ENCODE measurements at regions not wholly inside any gene's neighbourhood (a gene's known extent, or its start where the extent isn't known, plus 50 kb on each side); places are given as distances from the start of the nearest gene placed in this dataset.
A peak's percentile ranks its signal among the peaks of the same experiment; 100 is the strongest.

DNA sequence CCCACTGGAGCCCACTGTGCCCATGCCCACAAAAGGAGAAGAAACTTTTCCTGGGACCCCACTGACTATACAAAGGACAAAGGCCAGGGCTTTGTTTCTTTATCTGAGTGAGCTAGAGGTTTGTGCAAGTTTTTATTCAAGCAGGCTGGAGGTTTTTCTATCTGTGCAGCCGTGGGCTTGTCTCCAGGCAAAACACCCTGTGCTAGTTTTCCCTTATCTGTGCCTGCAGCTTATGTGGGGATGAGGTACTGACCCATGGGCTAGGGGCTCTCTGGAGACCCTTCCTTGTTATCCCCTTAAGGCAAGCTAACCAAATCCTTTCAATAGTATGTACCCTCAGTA is 545.5 kb downstream of the ZPLD1 start:
- TF ChIP-seq, protein P1, sequence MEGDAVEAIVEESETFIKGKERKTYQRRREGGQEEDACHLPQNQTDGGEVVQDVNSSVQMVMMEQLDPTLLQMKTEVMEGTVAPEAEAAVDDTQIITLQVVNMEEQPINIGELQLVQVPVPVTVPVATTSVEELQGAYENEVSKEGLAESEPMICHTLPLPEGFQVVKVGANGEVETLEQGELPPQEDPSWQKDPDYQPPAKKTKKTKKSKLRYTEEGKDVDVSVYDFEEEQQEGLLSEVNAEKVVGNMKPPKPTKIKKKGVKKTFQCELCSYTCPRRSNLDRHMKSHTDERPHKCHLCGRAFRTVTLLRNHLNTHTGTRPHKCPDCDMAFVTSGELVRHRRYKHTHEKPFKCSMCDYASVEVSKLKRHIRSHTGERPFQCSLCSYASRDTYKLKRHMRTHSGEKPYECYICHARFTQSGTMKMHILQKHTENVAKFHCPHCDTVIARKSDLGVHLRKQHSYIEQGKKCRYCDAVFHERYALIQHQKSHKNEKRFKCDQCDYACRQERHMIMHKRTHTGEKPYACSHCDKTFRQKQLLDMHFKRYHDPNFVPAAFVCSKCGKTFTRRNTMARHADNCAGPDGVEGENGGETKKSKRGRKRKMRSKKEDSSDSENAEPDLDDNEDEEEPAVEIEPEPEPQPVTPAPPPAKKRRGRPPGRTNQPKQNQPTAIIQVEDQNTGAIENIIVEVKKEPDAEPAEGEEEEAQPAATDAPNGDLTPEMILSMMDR (IDR thresholded peaks at IDR 0.05; ENCODE audit: control extremely low read depth, extremely low read depth) = no peak

GRCh38 chr3:103002425-103003176 is 567.8 kb downstream of the ZPLD1 start:
- no peak overlapping the region for H3K9ac ChIP-seq (ENCODE audit: insufficient read depth in 1 of 2, low read length in 2 of 2)
- WGBS, 2 donors = 29 to 57% methylated on average over 6 of the region's 6 CpGs
- TF ChIP-seq, protein P1 (IDR thresholded peaks at IDR 0.05; ENCODE audit: control extremely low read depth, extremely low read depth) = no peak
- no peak overlapping the region for H3K27ac ChIP-seq (ENCODE audit: low read depth in 1 of 2, low read length in 1 of 2)
- H3K9me3 ChIP-seq (ENCODE audit: control insufficient read depth in 4 of 4, insufficient read depth in 3 of 4, low read length in 3 of 4) = peaks cover 0 to 1% (median 0%) of the 10 kb centered on the region in 4 donors
- H3K36me3 ChIP-seq (ENCODE audit: control insufficient read depth in 4 of 4, insufficient read depth in 4 of 4, low read length in 4 of 4) = no peaks in the 10 kb centered on the region
- H3K4me3 ChIP-seq = no peak overlapping the region
- DNase-seq (peak in 2 of 3 donors; percentile 57 to 61), ATAC-seq (ENCODE audit: insufficient read depth, low FRiP score) (no peak)
- H3K4me1 ChIP-seq (ENCODE audit: control insufficient read depth in 5 of 5, insufficient read depth in 5 of 5, low read length in 5 of 5) = peaks cover 0 to 4% (median 0%) of the 10 kb centered on the region in 5 donors
- H3K27me3 ChIP-seq (ENCODE audit: control insufficient read depth in 3 of 3, insufficient read depth in 3 of 3, low read length in 2 of 3) = no peaks in the 10 kb centered on the region

More for the DNA sequence above, 545.5 kb downstream of the ZPLD1 start:
- Histone ChIP-seq H3K27me3 (ENCODE audit: control insufficient read depth in 3 of 3, insufficient read depth in 3 of 3, low read length in 2 of 3) (no peaks in the 10 kb centered on the region), H3K4me1 (ENCODE audit: control insufficient read depth in 5 of 5, insufficient read depth in 5 of 5, low read length in 5 of 5) (peaks cover 0 to 12% (median 3%) of the 10 kb centered on the region in 5 donors), H3K27ac (ENCODE audit: low read depth in 1 of 2, low read length in 1 of 2) (peak overlapping the region in 1 of 2 donors; percentile 16), H3K36me3 (ENCODE audit: control insufficient read depth in 4 of 4, insufficient read depth in 4 of 4, low read length in 4 of 4) (no peaks in the 10 kb centered on the region), H3K4me3 (no peak overlapping the region), H3K9ac (ENCODE audit: insufficient read depth in 1 of 2, low read length in 2 of 2) (no peak overlapping the region), H3K9me3 (ENCODE audit: control insufficient read depth in 4 of 4, insufficient read depth in 3 of 4, low read length in 3 of 4) (peaks cover 0 to 2% (median 0%) of the 10 kb centered on the region in 4 donors)
- no peak for DNase-seq
- no peak for ATAC-seq (ENCODE audit: insufficient read depth, low FRiP score)
- WGBS, 2 donors = 53 to 71% methylated on average over 1 of the region's 1 CpG

- H3K27ac ChIP-seq (ENCODE audit: low read depth in 1 of 2, low read length in 1 of 2) = no peak overlapping the region
- ATAC-seq (ENCODE audit: insufficient read depth, low FRiP score) = no peak
- DNase-seq = peak in 1 of 3 donors; percentile 14
- 63 to 80% methylated on average over 4 of the region's 4 CpGs for WGBS, 2 donors
- no peak overlapping the region for H3K9ac ChIP-seq (ENCODE audit: insufficient read depth in 1 of 2, low read length in 2 of 2)
- no peaks in the 10 kb centered on the region for H3K36me3 ChIP-seq (ENCODE audit: control insufficient read depth in 4 of 4, insufficient read depth in 4 of 4, low read length in 4 of 4)
- TF ChIP-seq, protein P1 (IDR thresholded peaks at IDR 0.05; ENCODE audit: control extremely low read depth, extremely low read depth) = no peak
- H3K27me3 ChIP-seq (ENCODE audit: control insufficient read depth in 3 of 3, insufficient read depth in 3 of 3, low read length in 2 of 3) = no peaks in the 10 kb centered on the region
- no peak overlapping the region for H3K4me3 ChIP-seq
- H3K9me3 ChIP-seq (ENCODE audit: control insufficient read depth in 4 of 4, insufficient read depth in 3 of 4, low read length in 3 of 4) = peaks cover 0 to 2% (median 0%) of the 10 kb centered on the region in 4 donors
- H3K4me1 ChIP-seq (ENCODE audit: control insufficient read depth in 5 of 5, insufficient read depth in 5 of 5, low read length in 5 of 5) = peaks cover 0 to 4% (median 0%) of the 10 kb centered on the region in 5 donors
These were observed 571.8 kb downstream of the ZPLD1 start for GRCh38 chr3:103006526-103007183.

Measured in lung (tissue), 11 donors.